PC-9 (cell line): ENCODE measurements at regions not wholly inside any gene's neighbourhood (a gene's known extent, or its start where the extent isn't known, plus 50 kb on each side); places are given as distances from the start of the nearest gene placed in this dataset.

Source experiments
- CTCF ChIP-seq: fragments of 200-600 bp; sonication (generic); conservative IDR thresholded peaks from 2 replicates; pipeline ENCODE4 v1.6.1; 2017; ENCODE audit warnings: mixed run types, antibody characterized with exemption, mild to moderate bottlenecking, moderate library complexity
- EZH2 ChIP-seq: fragments of 200-600 bp; sonication (generic); IDR thresholded peaks from 2 replicates; pipeline ENCODE4 v1.8.0; 2017; ENCODE audit warnings: antibody characterized with exemption, low read depth

- TF ChIP-seq CTCF (no peak), EZH2 (no peak)
Observed at GRCh38 chr4:138957302-138957701, 58.3 kb upstream of the NOCT start.
